ENCODE measurements at regions not wholly inside any gene's neighbourhood (a gene's known extent, or its start where the extent isn't known, plus 50 kb on each side); places are given as distances from the start of the nearest gene placed in this dataset.

GRCh38 chr16:54336631-54337204 is 50.1 kb upstream of the IRX3 start:
- no peak for TF ChIP-seq CTCF (IDR thresholded peaks at IDR 0.05; ENCODE audit: low read depth, low read length)
- in situ Hi-C loops (cut with HindIII; ENCODE audit: low sequenced_read_pairs) = no loop called here
- DNase-seq (ENCODE audit: low read depth, low spot score) = no peak
- no peak overlapping the region for H3K4me3 ChIP-seq (ENCODE audit: low read depth, low read length)

Measured in astrocyte of the spinal cord (primary cell).